Ectodermal cell (in vitro differentiated cells): ENCODE measurements at regions not wholly inside any gene's neighbourhood (a gene's known extent, or its start where the extent isn't known, plus 50 kb on each side); places are given as distances from the start of the nearest gene placed in this dataset.
"Not testable (repeated sequence)": the region's sequence is repeated elsewhere in the genome, so short reads cannot be mapped to it uniquely, and the experiment has no call there.

ENCODE experiments used
- H3K27ac ChIP-seq: 2 replicates; pipeline ENCODE4 v1.7.0; 2013; ENCODE audit warnings: mild to moderate bottlenecking, low read depth, low read length; ENCODE audit not compliant: insufficient read depth, poor library complexity, severe bottlenecking
- H3K27me3 ChIP-seq: 2 replicates; pipeline ENCODE4 v1.7.0; 2013; ENCODE audit warnings: mild to moderate bottlenecking, low read length; ENCODE audit not compliant: insufficient read depth, control insufficient read depth, poor library complexity, severe bottlenecking
- H3K36me3 ChIP-seq: one replicate; pipeline ENCODE4 v1.7.0; 2013; ENCODE audit warnings: low read length; ENCODE audit not compliant: control insufficient read depth, insufficient read depth
- H3K4me1 ChIP-seq: one replicate; pipeline ENCODE4 v1.7.0; 2013; ENCODE audit warnings: low read length; ENCODE audit not compliant: control insufficient read depth, insufficient read depth
- H3K4me3 ChIP-seq: 2 replicates; pipeline ENCODE4 v1.7.0; 2013; ENCODE audit warnings: low read depth, low read length, control low read depth; ENCODE audit not compliant: insufficient read depth
- H3K9me3 ChIP-seq: 2 replicates; pipeline ENCODE4 v1.7.0; 2013; ENCODE audit warnings: mild to moderate bottlenecking, low read length, moderate library complexity; ENCODE audit not compliant: control insufficient read depth
- WGBS, 2 experiments: methylation state at CpG; one replicate each; pipeline ENCODE4 v1.1.7; 2013; ENCODE audit warnings: missing lambda C conversion rate in 2 of 2; 5-methylcytosine and 5-hydroxymethylcytosine counted together

GRCh38 chr5:135095052-135095715, 61.2 kb upstream of the PITX1 start:
- WGBS, 2 experiments: 90 to 91% methylated on average over 6 of the region's 6 CpGs
- Histone ChIP-seq H3K4me3 (no peak overlapping the region), H3K36me3 (no peaks in the 10 kb centered on the region), H3K27ac (no peak overlapping the region), H3K27me3 (no peaks in the 10 kb centered on the region), H3K9me3 (no peaks in the 10 kb centered on the region), H3K4me1 (no peaks in the 10 kb centered on the region)

DNA sequence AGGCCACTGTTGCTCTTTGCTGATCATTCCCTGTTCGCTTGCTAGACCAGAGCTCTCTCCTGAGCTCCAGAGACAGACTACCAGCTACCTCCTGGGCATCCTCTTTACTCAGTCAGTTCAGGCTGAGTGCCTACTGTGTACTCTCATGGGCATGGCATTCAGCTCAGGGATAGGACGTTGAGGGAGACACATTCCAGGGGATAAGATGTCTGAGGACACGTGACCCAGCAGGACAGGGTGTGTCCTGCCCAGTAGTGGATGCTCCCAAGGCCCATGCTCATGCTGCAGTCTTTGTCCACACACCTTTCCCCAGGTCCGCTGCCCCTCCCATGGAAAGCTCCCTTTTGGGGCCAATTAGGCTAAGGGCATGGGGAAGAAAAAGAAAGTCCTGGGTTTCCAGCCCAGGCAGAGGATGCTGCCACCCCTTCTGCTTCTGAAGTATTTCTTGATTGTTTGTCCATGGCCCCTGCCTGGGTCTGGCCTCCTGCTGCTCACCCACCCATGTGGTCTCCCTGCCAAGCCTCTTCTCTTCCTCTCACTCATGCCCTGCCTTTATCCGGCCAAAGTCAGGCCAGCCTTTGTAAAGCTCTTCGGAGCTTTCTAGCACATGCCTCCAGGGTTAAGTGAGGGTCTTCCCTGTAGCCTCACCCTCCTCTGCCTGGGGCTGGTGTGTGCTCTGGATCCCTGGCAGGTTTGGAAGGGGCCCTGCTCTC, 60.5 kb upstream of the PITX1 start:
- Histone ChIP-seq H3K4me1 (no peaks in the 10 kb centered on the region), H3K27ac (no peak overlapping the region), H3K4me3 (no peak overlapping the region), H3K27me3 (no peaks in the 10 kb centered on the region), H3K36me3 (no peaks in the 10 kb centered on the region), H3K9me3 (no peaks in the 10 kb centered on the region)
- 86 to 88% methylated on average over 6 of the region's 6 CpGs for WGBS, 2 experiments

GRCh38 chr5:135093483-135093882, 59.5 kb upstream of the PITX1 start:
- H3K4me3 ChIP-seq, H3K27ac ChIP-seq: not testable (repeated sequence)
- WGBS, 2 experiments: 86 to 95% methylated on average over 1 of the region's 1 CpG

GRCh38 chr5:135092476-135092875, 58.4 kb upstream of the PITX1 start:
- Histone ChIP-seq H3K27ac (no peak overlapping the region), H3K27me3 (no peaks in the 10 kb centered on the region), H3K9me3 (no peaks in the 10 kb centered on the region), H3K36me3 (no peaks in the 10 kb centered on the region), H3K4me1 (no peaks in the 10 kb centered on the region), H3K4me3 (no peak overlapping the region)
- WGBS, 2 experiments: 25 to 26% methylated on average over 8 of the region's 8 CpGs

More at GRCh38 chr5:135093483-135093882, 59.5 kb upstream of the PITX1 start:
- not testable (repeated sequence) for H3K36me3 ChIP-seq, H3K4me1 ChIP-seq, H3K27me3 ChIP-seq, H3K9me3 ChIP-seq

GRCh38 chr5:135091286-135091685, 57.3 kb upstream of the PITX1 start:
- H3K4me3 ChIP-seq: no peak overlapping the region
- no peak overlapping the region for H3K27ac ChIP-seq
- H3K4me1 ChIP-seq: no peaks in the 10 kb centered on the region
- H3K9me3 ChIP-seq: no peaks in the 10 kb centered on the region
- WGBS, 2 experiments: 95 to 100% methylated on average over 3 of the region's 3 CpGs
- H3K36me3 ChIP-seq: no peaks in the 10 kb centered on the region
- no peaks in the 10 kb centered on the region for H3K27me3 ChIP-seq

DNA sequence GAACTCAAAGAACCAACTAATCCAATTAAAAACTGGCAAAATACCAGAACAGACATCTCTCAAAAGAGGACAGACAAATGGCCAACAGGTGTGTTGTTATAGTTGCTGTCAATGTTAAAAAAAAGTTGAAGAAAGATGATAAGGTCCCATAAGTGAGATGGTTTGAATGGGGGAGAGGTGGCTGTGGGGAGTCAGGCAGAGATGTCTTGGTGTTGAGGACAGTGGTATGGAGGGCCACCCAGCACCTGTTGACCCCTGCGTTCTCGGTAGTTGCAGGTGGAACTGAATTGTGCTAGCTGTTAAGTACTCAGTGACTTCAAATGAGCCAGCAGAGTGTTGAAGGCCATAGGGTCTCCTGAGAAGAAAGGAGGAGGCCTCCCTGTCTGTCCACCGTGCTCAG, 55.9 kb upstream of the PITX1 start:
- WGBS, 2 experiments: 84 to 96% methylated on average over 2 to 3 of the region's 3 CpGs
- no peaks in the 10 kb centered on the region for H3K4me1 ChIP-seq
- no peaks in the 10 kb centered on the region for H3K27me3 ChIP-seq
- H3K9me3 ChIP-seq: no peaks in the 10 kb centered on the region
- H3K27ac ChIP-seq: no peak overlapping the region
- H3K4me3 ChIP-seq: no peak overlapping the region
- no peaks in the 10 kb centered on the region for H3K36me3 ChIP-seq

GRCh38 chr5:135088911-135089310, 54.9 kb upstream of the PITX1 start:
- no peaks in the 10 kb centered on the region for H3K27me3 ChIP-seq
- 93% methylated on average over 2 of the region's 2 CpGs; no CpG with 5 or more reads in 1 of the 2 experiments for WGBS, 2 experiments

DNA sequence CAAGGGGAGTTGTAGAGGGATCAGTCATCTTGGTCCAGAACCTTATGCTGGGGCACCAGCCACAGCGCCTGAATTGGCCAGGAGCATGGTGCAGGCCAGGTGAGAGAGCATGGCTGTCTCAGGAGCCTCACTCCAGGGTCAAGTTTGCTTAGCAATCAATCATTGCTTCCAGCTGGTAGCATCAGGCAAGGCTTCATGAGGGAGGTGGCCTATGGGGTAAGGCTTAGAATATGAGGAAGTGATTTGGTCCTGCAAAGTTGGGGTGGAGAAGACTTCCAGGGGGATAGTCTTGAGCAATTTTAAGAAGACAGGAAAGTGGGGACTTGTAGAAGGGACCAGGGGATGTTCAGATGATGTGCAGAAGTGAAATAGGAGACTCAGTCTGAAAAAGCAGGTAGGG, 53.9 kb upstream of the PITX1 start:
- H3K27me3 ChIP-seq: no peaks in the 10 kb centered on the region
- no peak overlapping the region for H3K4me3 ChIP-seq
- H3K36me3 ChIP-seq: no peaks in the 10 kb centered on the region
- 83 to 96% methylated on average over 1 of the region's 1 CpG for WGBS, 2 experiments
- H3K4me1 ChIP-seq: no peaks in the 10 kb centered on the region
- no peak overlapping the region for H3K27ac ChIP-seq
- no peaks in the 10 kb centered on the region for H3K9me3 ChIP-seq

More at GRCh38 chr5:135088911-135089310, 54.9 kb upstream of the PITX1 start:
- Histone ChIP-seq H3K36me3 (no peaks in the 10 kb centered on the region), H3K9me3 (no peaks in the 10 kb centered on the region), H3K4me1 (no peaks in the 10 kb centered on the region), H3K27ac (no peak overlapping the region), H3K4me3 (no peak overlapping the region)

- Histone ChIP-seq H3K9me3 (peaks cover 2% of the 10 kb centered on the region), H3K27ac (no peak overlapping the region), H3K36me3 (no peaks in the 10 kb centered on the region), H3K4me1 (no peaks in the 10 kb centered on the region), H3K4me3 (no peak overlapping the region), H3K27me3 (no peaks in the 10 kb centered on the region)
- 89 to 91% methylated on average over 17 of the region's 17 CpGs for WGBS, 2 experiments
Observed at GRCh38 chr5:135085936-135086725, 52.1 kb upstream of the PITX1 start.
